Middle frontal gyrus (tissue), 1 donor: ENCODE measurements at regions not wholly inside any gene's neighbourhood (a gene's known extent, or its start where the extent isn't known, plus 50 kb on each side); places are given as distances from the start of the nearest gene placed in this dataset.

Experiments
- DNase-seq: peaks from one replicate; pipeline ENCODE4 v3.0.0-alpha.2; 2015; ENCODE audit warnings: low spot score; ENCODE audit errors: extremely low spot score

DNA sequence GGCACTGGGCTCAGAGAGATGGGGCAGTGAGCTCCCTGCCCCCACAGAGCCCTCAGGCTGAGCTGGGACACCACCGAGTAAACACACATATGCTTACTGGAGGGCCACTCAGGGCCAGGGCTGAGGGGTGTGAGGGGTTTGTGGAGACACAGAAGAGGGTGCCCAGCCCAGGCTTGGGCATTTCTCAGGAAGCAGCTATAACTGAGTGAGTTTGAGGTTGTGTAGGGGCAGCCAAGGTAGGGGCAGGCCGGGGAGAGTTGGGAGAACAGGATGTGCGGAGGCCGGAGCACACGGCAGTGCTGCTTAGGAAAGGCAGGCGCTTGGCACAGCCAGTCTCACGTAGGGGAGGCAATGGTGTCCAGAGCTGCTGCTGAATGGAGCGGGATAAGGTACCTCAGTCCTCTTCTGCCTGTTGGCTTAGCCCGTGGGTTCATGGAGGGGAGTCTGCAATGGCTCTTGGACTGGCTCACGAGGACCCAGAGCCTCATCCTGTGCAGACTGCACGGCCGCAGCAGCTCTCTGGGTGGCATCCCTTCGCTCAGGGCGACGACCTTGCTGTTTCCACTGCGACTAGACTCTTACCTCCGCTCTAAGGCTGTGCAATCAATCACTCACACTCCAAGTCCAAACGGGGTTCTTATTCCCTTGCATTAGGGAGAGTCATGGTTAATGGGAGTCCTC is 466.1 kb upstream of the HS6ST1 start:
- DNase-seq = no peak

GRCh38 chr2:128786316-128786715 is 467.6 kb upstream of the HS6ST1 start:
- no peak for DNase-seq

GRCh38 chr2:128786741-128787478 is 468.2 kb upstream of the HS6ST1 start:
- no peak for DNase-seq

- no peak for DNase-seq
Measured at GRCh38 chr2:128787616-128788015, 468.9 kb upstream of the HS6ST1 start.

GRCh38 chr2:128788636-128789220 is 470.1 kb upstream of the HS6ST1 start:
- no peak for DNase-seq

GRCh38 chr2:128789221-128789620 is 470.6 kb upstream of the HS6ST1 start:
- DNase-seq = no peak

GRCh38 chr2:128789776-128790455 is 471.2 kb upstream of the HS6ST1 start:
- no peak for DNase-seq

- no peak for DNase-seq
Measured at GRCh38 chr2:128790541-128791001, 471.9 kb upstream of the HS6ST1 start.

GRCh38 chr2:128791120-128791984 is 472.7 kb upstream of the HS6ST1 start:
- no peak for DNase-seq

- no peak for DNase-seq
Measured at GRCh38 chr2:128791985-128792320, 473.3 kb upstream of the HS6ST1 start.

- no peak for DNase-seq
Measured at GRCh38 chr2:128792476-128793054, 473.9 kb upstream of the HS6ST1 start.

DNA sequence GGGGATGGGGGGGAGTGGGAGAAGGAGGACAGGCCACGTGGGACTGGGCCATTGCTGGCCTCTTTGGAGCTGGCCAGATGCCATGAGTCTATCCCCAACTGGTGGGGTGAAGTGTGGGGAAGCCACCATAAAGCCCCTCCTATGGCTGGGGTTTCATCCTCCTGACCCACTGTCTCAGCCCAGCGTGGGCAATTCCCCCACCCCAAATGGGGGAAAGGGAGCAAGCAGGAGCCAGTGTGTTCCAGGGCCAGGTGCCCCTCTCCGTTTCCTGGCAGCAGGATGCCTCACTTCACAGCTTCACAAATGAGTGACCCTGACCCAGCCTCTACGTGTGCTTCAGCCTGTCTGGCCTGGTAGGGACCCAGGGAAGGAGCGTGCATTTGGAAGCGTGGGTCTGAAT is 474.7 kb upstream of the HS6ST1 start:
- no peak for DNase-seq

DNA sequence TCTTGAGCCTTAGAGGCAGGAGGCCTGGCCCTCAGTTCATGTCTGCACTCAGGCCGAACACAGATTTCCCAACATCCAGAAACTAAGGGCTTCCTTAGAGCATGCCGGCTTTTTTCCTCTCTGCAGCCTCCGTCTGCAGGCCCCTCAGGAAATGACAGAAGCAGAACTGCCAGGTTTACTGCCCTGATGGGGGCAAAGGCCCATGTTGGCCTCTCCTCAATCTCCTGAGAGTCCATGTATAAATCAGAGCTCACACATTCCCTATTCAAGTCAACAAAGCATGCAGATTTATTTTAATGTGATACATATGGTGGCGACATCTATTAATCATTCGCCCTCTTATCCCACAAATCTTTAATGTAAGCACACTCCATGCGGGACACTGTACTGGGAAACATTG is 475.6 kb upstream of the HS6ST1 start:
- no peak for DNase-seq

DNA sequence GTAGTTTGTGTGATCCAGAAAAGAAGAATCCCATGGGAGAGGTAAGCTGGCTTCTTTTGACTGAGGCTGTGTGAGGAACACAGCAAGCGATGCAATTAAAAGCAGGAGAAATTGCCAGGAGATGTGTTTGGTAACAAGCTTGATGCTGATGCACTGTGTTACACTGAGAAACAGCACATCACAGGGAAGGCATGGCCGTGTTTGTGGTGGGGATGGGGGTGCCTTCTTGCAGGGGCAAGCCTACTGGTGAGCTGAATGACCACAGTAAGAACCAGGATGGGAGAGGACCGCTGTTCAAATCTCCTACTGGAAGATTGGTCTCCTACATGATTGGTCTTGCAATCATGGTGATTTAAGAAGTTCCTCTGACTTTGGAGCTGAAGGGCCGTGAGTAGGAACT is 477.7 kb upstream of the HS6ST1 start:
- no peak for DNase-seq

- no peak for DNase-seq
Measured at GRCh38 chr2:128797092-128797491, 478.4 kb upstream of the HS6ST1 start.

DNA sequence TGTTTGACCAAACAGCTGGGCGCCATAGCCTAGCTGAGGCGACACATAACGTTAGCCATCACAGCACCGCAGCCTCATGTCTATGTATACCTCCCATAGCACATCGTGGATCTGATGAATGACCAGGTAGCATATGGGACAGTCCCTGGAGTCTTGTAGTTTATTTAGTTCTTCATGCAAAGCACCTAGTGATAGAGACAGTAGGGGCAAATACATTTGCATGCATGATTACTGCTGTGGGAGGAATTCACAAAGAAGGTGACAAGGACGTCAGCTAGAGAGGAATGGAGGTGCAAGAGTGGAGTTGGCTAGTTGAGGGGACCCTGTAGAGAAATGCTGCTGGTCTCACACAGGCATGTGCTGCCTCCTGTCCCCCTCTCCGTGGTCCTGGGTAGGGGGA is 478.9 kb upstream of the HS6ST1 start:
- no peak for DNase-seq

DNA sequence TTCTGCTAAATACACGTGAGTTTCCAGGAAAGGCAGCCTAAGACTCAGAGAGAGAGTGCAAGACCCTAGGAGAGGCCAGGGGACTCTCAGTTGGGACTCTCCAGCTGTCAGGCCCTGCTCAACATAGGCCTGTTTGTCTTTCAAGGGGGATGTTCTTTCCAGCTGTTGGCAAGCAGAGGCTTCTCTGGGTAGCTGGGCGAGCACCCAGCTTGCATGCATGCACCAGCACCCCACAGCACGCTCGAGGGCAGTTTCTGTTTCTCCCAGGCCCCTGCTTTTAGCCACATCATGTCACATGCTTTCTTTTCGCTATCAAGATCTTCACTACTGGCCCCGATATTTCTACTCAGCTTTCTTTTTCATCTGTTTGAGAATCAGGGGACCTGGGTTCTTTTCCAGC is 479.3 kb upstream of the HS6ST1 start:
- no peak for DNase-seq

DNA sequence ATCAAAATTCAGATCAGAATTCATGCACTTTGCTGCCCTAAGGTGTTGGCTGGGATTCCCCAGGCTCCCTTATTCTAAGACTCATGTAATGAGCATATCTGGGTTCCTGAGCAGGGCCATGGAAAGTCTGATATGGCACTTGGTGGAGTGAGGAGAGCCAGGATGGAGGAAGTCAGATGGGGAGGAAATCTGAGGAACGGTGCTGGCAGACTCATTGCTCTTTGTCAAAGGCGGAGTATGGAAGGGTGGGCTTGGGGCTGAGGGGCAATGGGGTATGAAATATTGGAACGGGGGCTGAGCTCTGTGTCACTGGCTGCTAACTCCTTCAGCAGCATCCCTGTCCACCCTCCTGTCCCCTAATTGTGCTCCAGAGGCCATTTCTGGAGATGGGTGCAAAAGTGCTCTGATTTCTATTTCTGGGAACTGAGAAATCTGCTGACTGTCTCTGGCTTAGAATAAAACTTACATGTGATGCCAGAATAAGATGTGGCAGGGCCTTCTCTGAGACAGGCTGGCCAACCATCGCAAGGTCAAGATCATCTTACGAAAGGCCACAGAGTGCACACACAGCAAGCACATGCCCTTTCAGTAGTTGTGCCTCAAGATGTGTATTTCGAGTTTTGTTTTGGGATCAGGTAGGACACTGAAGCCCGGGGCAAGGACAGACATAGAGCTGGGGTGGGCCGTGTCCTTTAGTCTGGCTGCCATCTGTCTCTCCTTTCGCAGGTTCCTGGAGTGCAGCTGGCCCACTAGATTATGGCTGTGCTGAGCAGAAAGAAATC is 480.0 kb upstream of the HS6ST1 start:
- no peak for DNase-seq

DNA sequence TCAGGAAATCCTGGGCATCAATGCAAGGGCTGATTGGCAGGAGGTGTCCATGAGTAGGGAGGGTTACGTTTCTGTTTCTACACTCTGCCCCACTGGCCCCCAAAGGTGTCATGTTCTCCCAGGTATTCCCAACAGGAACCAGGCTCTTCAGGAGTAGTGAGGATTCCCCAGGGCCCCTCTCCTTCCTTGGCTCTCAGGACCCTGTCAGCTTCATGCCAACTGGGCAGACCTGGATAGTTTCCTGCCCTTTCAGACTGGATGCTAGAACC is 480.6 kb upstream of the HS6ST1 start:
- no peak for DNase-seq

DNA sequence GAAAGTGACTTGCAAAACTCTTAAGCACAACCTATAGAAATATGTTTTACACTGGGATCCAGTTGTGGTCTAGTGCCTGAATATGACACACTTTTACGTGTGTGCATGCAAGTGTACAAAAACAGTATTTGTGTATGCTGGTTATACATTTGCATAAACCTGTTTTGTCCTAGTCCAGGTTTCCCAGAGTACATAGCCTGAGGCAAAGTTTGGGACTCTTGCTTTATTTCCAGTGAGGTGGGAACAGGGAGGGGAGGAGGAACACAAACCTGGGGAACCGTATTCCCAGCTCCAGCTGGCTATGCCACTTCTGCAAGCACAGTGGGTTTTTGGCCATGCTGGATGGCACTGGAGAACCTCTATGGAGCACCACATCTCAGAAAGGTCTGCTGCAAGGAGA is 481.1 kb upstream of the HS6ST1 start:
- no peak for DNase-seq
